GM23338 (cell line): ENCODE measurements at regions not wholly inside any gene's neighbourhood (a gene's known extent, or its start where the extent isn't known, plus 50 kb on each side); places are given as distances from the start of the nearest gene placed in this dataset.

Experiments
- ATAC-seq: fragments of 200-7000 bp; cut with Tn5 transposase; 3 replicates; pipeline ENCODE4 v1.9.1; 2020
- DNase-seq: peaks from one replicate; pipeline ENCODE4 v3.0.0-alpha.2; 2015; ENCODE audit warnings: low spot score
- H2AFZ ChIP-seq: fragments of 200-600 bp; sonication (generic); 2 replicates; pipeline ENCODE4 v1.8.0; 2016; ENCODE audit warnings: antibody characterized with exemption, mild to moderate bottlenecking, moderate library complexity
- H3F3A ChIP-seq: fragments of 200-600 bp; sonication (generic); replicated peaks from 2 replicates; pipeline ENCODE4 v1.8.0; 2017; ENCODE audit warnings: antibody characterized with exemption, mixed run types, low read depth
- H3K27ac ChIP-seq: fragments of 200-600 bp; sonication (generic); 2 replicates; pipeline ENCODE4 v1.6.1; 2016; ENCODE audit warnings: low read depth
- H3K27me3 ChIP-seq: fragments of 200-600 bp; sonication (generic); 2 replicates; pipeline ENCODE4 v1.8.0; 2016; ENCODE audit warnings: mild to moderate bottlenecking, mixed run types, moderate library complexity; ENCODE audit not compliant: insufficient read depth
- H3K36me3 ChIP-seq: fragments of 200-600 bp; sonication (generic); 2 replicates; pipeline ENCODE4 v1.8.0; 2016; ENCODE audit warnings: mild to moderate bottlenecking; ENCODE audit not compliant: insufficient read depth
- H3K4me1 ChIP-seq: fragments of 200-600 bp; sonication (generic); 2 replicates; pipeline ENCODE4 v1.8.0; 2016; ENCODE audit warnings: mild to moderate bottlenecking, moderate library complexity; ENCODE audit not compliant: insufficient read depth
- H3K4me2 ChIP-seq: fragments of 200-600 bp; sonication (generic); 2 replicates; pipeline ENCODE4 v1.7.1; 2017; ENCODE audit warnings: mixed run types
- H3K4me3 ChIP-seq: fragments of 200-600 bp; sonication (generic); 2 replicates; pipeline ENCODE4 v1.6.1; 2016; ENCODE audit warnings: mixed run types
- H3K79me2 ChIP-seq: fragments of 200-600 bp; sonication (generic); replicated peaks from 2 replicates; pipeline ENCODE4 v1.8.0; 2017; ENCODE audit warnings: mild to moderate bottlenecking; ENCODE audit not compliant: insufficient read depth
- H3K9me2 ChIP-seq: fragments of 200-600 bp; sonication (generic); 2 replicates; pipeline ENCODE4 v1.8.0; 2017; ENCODE audit not compliant: insufficient read depth
- H4K20me1 ChIP-seq: fragments of 200-600 bp; sonication (generic); replicated peaks from 2 replicates; pipeline ENCODE4 v1.8.0; 2017; ENCODE audit warnings: mild to moderate bottlenecking; ENCODE audit not compliant: insufficient read depth
- H3K27ac Mint-ChIP-seq: 2 replicates; pipeline ENCODE4 v1.8.0; 2020; ENCODE audit warnings: inconsistent platforms, mild to moderate bottlenecking, moderate library complexity, mixed read lengths
- H3K27me3 Mint-ChIP-seq: 3 replicates; pipeline ENCODE4 v1.8.0; 2022; ENCODE audit warnings: low read depth, mild to moderate bottlenecking, moderate library complexity, mixed read lengths, inconsistent platforms; ENCODE audit not compliant: insufficient read depth, poor library complexity
- H3K36me3 Mint-ChIP-seq: 3 replicates; pipeline ENCODE4 v1.8.0; 2021; ENCODE audit warnings: low read depth, mild to moderate bottlenecking, inconsistent platforms, moderate library complexity, mixed read lengths
- H3K4me1 Mint-ChIP-seq: 3 replicates; pipeline ENCODE4 v1.8.0; 2020; ENCODE audit warnings: mild to moderate bottlenecking, inconsistent platforms, mixed read lengths
- H3K4me3 Mint-ChIP-seq: 3 replicates; pipeline ENCODE4 v1.8.0; 2021; ENCODE audit warnings: moderate library complexity, mild to moderate bottlenecking, inconsistent platforms, mixed read lengths
- H3K9me3 Mint-ChIP-seq: 3 replicates; pipeline ENCODE4 v1.8.0; 2020; ENCODE audit warnings: moderate library complexity, mild to moderate bottlenecking, inconsistent platforms, mixed read lengths
- CREB1 ChIP-seq: fragments of 250-450 bp; sonication (Bioruptor Pico); IDR thresholded peaks from 2 replicates; pipeline ENCODE4 v1.5.0; 2020; ENCODE audit warnings: low read depth, mild to moderate bottlenecking, moderate library complexity
- EZH2 ChIP-seq: fragments of 200-600 bp; sonication (generic); IDR thresholded peaks from one replicate; pipeline ENCODE4 v1.8.0; 2017; ENCODE audit warnings: antibody characterized with exemption, mild to moderate bottlenecking, low read depth; ENCODE audit not compliant: unreplicated experiment
- EZH2phosphoT487 ChIP-seq: fragments of 200-600 bp; sonication (generic); IDR thresholded peaks from one replicate; pipeline ENCODE4 v1.8.1; 2018; ENCODE audit warnings: antibody characterized with exemption; ENCODE audit not compliant: unreplicated experiment
- JUNB ChIP-seq: IDR thresholded peaks from one replicate; pipeline ENCODE4 v1.6.1; 2016; ENCODE audit warnings: antibody characterized with exemption; ENCODE audit not compliant: unreplicated experiment
- NANOG ChIP-seq: IDR thresholded peaks from 2 replicates; pipeline ENCODE4 v1.6.1; 2016; ENCODE audit warnings: antibody characterized with exemption, borderline replicate concordance
- POLR2AphosphoS5 ChIP-seq: IDR thresholded peaks from 2 replicates; pipeline ENCODE4 v1.6.1; 2016; ENCODE audit warnings: antibody characterized with exemption, low read depth
- ZNF114 ChIP-seq: fragments of 250-450 bp; sonication (Bioruptor Pico); IDR thresholded peaks from 2 replicates; pipeline ENCODE4 v1.5.0; 2020; ENCODE audit warnings: mild to moderate bottlenecking, moderate library complexity
- TF ChIP-seq, protein P1 (sequence below): IDR thresholded peaks from 2 replicates; pipeline ENCODE4 v1.6.1; 2016; ENCODE audit warnings: antibody characterized with exemption
- TF ChIP-seq, protein P2 (sequence below): IDR thresholded peaks from one replicate; pipeline ENCODE4 v1.6.1; 2018; ENCODE audit warnings: antibody characterized with exemption; ENCODE audit not compliant: unreplicated experiment
- TF ChIP-seq, protein P3 (sequence below), 2 experiments: fragments of 200-600 bp in 1 of 2; sonication (generic) in 1 of 2; conservative IDR thresholded peaks; 2 replicates each; pipeline versions ENCODE4 v1.5.1 to v1.6.1; 2016 to 2017; ENCODE audit warnings: antibody characterized with exemption in 2 of 2, low read depth in 2 of 2, mild to moderate bottlenecking in 2 of 2, moderate library complexity in 1 of 2

DNA sequence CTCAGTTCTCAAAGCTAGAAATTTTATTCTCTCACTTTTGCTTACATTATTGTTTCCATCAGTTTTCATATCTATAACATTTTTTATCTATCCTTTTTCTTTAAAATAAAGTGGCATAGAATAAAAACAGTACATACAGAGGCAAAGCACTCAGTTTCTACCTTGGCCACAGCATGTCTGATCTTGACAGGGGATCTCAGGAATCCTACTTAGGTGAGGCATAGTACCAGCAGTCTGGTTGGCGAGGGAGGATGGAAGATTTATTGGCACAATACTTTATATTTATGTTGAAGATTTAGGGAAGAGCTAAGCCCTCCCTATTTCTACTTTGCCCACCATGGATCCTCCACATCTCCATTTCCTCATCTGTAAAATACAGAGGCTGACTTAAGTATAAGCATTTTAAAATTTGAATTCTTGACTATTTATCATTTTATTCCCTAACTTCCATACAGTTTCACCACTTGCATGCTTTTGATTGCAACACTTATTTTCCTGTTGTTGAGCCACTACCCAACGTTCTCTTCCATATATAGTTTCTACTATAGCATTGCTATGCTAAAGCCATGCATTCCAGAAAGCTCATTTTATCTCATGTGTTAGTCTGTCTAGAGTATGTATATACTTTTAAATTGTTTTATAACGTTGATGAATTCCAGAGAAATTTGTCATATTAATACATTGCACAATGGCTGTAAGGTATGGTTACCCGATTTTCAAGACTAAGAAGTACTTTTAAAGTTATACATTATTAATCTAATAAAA, 506.7 kb downstream of the KCTD12 start:
- no peak for DNase-seq
- H3K27ac Mint-ChIP-seq: no peak overlapping the region
- Histone ChIP-seq H3K36me3 (no peaks in the 10 kb centered on the region), H2AFZ (no peak overlapping the region), H3K9me2 (no peaks in the 10 kb centered on the region), H3K27me3 (no peaks in the 10 kb centered on the region), H3F3A (no peaks in the 10 kb centered on the region), H4K20me1 (no peaks in the 10 kb centered on the region), H3K4me3 (no peak overlapping the region), H3K27ac (no peak overlapping the region), H3K79me2 (no peaks in the 10 kb centered on the region), H3K4me2 (no peak overlapping the region), H3K4me1 (no peaks in the 10 kb centered on the region)
- H3K9me3 Mint-ChIP-seq: no peaks in the 10 kb centered on the region; the same call in 2 of the 3 replicates
- peaks cover 5% of the 10 kb centered on the region; the same call in 1 of the 3 replicates for H3K4me1 Mint-ChIP-seq
- H3K27me3 Mint-ChIP-seq: no peaks in the 10 kb centered on the region
- TF ChIP-seq JUNB (no peak), EZH2phosphoT487 (no peak), CREB1 (CRISPR knock-in tag) (no peak), ZNF114 (CRISPR knock-in tag) (no peak), NANOG (no peak)
- TF ChIP-seq, protein P1, sequence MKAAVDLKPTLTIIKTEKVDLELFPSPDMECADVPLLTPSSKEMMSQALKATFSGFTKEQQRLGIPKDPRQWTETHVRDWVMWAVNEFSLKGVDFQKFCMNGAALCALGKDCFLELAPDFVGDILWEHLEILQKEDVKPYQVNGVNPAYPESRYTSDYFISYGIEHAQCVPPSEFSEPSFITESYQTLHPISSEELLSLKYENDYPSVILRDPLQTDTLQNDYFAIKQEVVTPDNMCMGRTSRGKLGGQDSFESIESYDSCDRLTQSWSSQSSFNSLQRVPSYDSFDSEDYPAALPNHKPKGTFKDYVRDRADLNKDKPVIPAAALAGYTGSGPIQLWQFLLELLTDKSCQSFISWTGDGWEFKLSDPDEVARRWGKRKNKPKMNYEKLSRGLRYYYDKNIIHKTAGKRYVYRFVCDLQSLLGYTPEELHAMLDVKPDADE: no peak
- TF ChIP-seq, protein P2, sequence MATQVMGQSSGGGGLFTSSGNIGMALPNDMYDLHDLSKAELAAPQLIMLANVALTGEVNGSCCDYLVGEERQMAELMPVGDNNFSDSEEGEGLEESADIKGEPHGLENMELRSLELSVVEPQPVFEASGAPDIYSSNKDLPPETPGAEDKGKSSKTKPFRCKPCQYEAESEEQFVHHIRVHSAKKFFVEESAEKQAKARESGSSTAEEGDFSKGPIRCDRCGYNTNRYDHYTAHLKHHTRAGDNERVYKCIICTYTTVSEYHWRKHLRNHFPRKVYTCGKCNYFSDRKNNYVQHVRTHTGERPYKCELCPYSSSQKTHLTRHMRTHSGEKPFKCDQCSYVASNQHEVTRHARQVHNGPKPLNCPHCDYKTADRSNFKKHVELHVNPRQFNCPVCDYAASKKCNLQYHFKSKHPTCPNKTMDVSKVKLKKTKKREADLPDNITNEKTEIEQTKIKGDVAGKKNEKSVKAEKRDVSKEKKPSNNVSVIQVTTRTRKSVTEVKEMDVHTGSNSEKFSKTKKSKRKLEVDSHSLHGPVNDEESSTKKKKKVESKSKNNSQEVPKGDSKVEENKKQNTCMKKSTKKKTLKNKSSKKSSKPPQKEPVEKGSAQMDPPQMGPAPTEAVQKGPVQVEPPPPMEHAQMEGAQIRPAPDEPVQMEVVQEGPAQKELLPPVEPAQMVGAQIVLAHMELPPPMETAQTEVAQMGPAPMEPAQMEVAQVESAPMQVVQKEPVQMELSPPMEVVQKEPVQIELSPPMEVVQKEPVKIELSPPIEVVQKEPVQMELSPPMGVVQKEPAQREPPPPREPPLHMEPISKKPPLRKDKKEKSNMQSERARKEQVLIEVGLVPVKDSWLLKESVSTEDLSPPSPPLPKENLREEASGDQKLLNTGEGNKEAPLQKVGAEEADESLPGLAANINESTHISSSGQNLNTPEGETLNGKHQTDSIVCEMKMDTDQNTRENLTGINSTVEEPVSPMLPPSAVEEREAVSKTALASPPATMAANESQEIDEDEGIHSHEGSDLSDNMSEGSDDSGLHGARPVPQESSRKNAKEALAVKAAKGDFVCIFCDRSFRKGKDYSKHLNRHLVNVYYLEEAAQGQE: no peak
- no peak overlapping the region for H3K4me3 Mint-ChIP-seq
- ATAC-seq: no peak
- H3K36me3 Mint-ChIP-seq: no peaks in the 10 kb centered on the region

DNA sequence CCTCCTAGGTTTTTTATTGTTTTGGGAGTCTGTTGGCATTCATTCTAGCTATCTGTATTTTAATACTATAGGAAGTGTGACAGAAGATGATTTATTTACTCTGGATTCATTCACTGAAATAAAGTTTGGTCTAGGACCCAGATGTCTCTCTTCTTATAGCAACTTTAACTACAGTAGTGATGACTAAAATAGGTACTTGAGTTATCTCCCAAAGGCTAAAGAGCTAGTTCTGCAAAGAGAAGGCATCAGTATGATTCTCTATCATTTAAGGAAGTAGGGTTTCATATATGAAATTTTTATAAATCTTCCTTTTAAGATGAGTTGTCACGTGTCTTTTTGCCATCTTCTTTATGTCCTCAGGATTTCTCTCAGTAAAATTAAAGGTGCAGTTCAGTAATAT, 507.4 kb downstream of the KCTD12 start:
- Histone ChIP-seq H2AFZ (no peak overlapping the region), H3K4me1 (no peaks in the 10 kb centered on the region), H3K9me2 (no peaks in the 10 kb centered on the region), H3F3A (no peaks in the 10 kb centered on the region), H3K27ac (no peak overlapping the region), H3K4me2 (no peak overlapping the region), H3K27me3 (no peaks in the 10 kb centered on the region), H4K20me1 (no peaks in the 10 kb centered on the region), H3K79me2 (no peaks in the 10 kb centered on the region), H3K4me3 (no peak overlapping the region), H3K36me3 (no peaks in the 10 kb centered on the region)
- no peaks in the 10 kb centered on the region; the same call in 2 of the 3 replicates for H3K9me3 Mint-ChIP-seq
- ATAC-seq: no peak
- no peaks in the 10 kb centered on the region for H3K36me3 Mint-ChIP-seq
- peaks cover 5% of the 10 kb centered on the region; the same call in 1 of the 3 replicates for H3K4me1 Mint-ChIP-seq
- DNase-seq: no peak
- H3K27ac Mint-ChIP-seq: no peak overlapping the region
- H3K27me3 Mint-ChIP-seq: no peaks in the 10 kb centered on the region
- H3K4me3 Mint-ChIP-seq: no peak overlapping the region
- TF ChIP-seq, protein P3, sequence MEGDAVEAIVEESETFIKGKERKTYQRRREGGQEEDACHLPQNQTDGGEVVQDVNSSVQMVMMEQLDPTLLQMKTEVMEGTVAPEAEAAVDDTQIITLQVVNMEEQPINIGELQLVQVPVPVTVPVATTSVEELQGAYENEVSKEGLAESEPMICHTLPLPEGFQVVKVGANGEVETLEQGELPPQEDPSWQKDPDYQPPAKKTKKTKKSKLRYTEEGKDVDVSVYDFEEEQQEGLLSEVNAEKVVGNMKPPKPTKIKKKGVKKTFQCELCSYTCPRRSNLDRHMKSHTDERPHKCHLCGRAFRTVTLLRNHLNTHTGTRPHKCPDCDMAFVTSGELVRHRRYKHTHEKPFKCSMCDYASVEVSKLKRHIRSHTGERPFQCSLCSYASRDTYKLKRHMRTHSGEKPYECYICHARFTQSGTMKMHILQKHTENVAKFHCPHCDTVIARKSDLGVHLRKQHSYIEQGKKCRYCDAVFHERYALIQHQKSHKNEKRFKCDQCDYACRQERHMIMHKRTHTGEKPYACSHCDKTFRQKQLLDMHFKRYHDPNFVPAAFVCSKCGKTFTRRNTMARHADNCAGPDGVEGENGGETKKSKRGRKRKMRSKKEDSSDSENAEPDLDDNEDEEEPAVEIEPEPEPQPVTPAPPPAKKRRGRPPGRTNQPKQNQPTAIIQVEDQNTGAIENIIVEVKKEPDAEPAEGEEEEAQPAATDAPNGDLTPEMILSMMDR (conservative IDR thresholded peaks at IDR 0.05; ENCODE audit: low read depth in 2 of 2): no peak
- TF ChIP-seq JUNB: no peak
- no peak for TF ChIP-seq EZH2phosphoT487
- TF ChIP-seq, protein P1: no peak
- no peak for TF ChIP-seq POLR2AphosphoS5
- TF ChIP-seq CREB1 (CRISPR knock-in tag): no peak
- TF ChIP-seq NANOG: no peak
- TF ChIP-seq EZH2: no peak
